SK-N-SH (cell line): ENCODE measurements at regions not wholly inside any gene's neighbourhood (a gene's known extent, or its start where the extent isn't known, plus 50 kb on each side); places are given as distances from the start of the nearest gene placed in this dataset.

Experiments used
- CTCF ChIA-PET: fragments of 300-600, 350-600 bp; formaldehyde crosslinking; extraction: SDS; loops from one replicate; lab custom pipeline; 2021; lab: Yijun Ruan, JAX
- POLR2A ChIA-PET: fragments of 350-600 bp; sonication (Branson Sonifier 250); formaldehyde crosslinking; extraction: SDS; loops from one replicate; lab custom pipeline; 2020; ENCODE audit warnings: antibody characterized with exemption, inconsistent platforms; lab: Yijun Ruan, JAX
- DNase-seq: peaks from one replicate; pipeline ENCODE4 v3.0.0; 2012
- H2AFZ ChIP-seq: fragments of 200-600 bp; sonication (generic); 2 replicates; pipeline ENCODE4 v1.8.1; 2016; ENCODE audit warnings: antibody characterized with exemption, mild to moderate bottlenecking, low read depth
- H3F3A ChIP-seq: fragments of 200-600 bp; sonication (generic); replicated peaks from 2 replicates; pipeline ENCODE3; 2016; ENCODE audit warnings: antibody characterized with exemption, mild to moderate bottlenecking; ENCODE audit not compliant: insufficient read depth
- H3K27ac ChIP-seq, 2 experiments: fragments of 200-500 bp in 1 of 2; fragments of 200-600 bp in 1 of 2; sonication (Bioruptor generic) in 1 of 2; sonication (generic), shearing (Covaris generic) in 1 of 2; 2 replicates each; pipeline versions ENCODE4 v1.5.1 to v1.6.1; 2014 to 2016; ENCODE audit warnings: low read depth in 2 of 2, inconsistent platforms in 1 of 2, low read length in 1 of 2, mild to moderate bottlenecking in 1 of 2, mixed read lengths in 1 of 2
- H3K27me3 ChIP-seq: fragments of 200-600 bp; sonication (generic), shearing (Covaris generic); 2 replicates; pipeline ENCODE4 v1.6.1; 2016; ENCODE audit warnings: mixed run types; ENCODE audit not compliant: insufficient read depth
- H3K36me3 ChIP-seq, 2 experiments: fragments of 200-500 bp in 1 of 2; fragments of 200-600 bp in 1 of 2; sonication (Bioruptor generic) in 1 of 2; sonication (generic) in 1 of 2; replicated peaks in 1 of 2; 2 replicates each; pipeline versions ENCODE3 to v1.5.1; 2014 to 2016; ENCODE audit warnings: low read length in 1 of 2, mild to moderate bottlenecking in 1 of 2; ENCODE audit not compliant: insufficient read depth in 2 of 2, control insufficient read depth in 1 of 2
- H3K4me1 ChIP-seq, 2 experiments: fragments of 200-500 bp in 1 of 2; fragments of 200-600 bp in 1 of 2; sonication (Bioruptor generic) in 1 of 2; sonication (generic), shearing (Covaris generic) in 1 of 2; 2 replicates each; pipeline versions ENCODE4 v1.5.1 to v1.6.1; 2014 to 2016; ENCODE audit warnings: low read depth in 1 of 2, low read length in 1 of 2, mixed run types in 1 of 2; ENCODE audit not compliant: insufficient read depth in 2 of 2, control insufficient read depth in 1 of 2
- H3K4me2 ChIP-seq: fragments of 200-600 bp; sonication (generic), shearing (Covaris generic); 2 replicates; pipeline ENCODE4 v1.6.1; 2017; ENCODE audit warnings: mixed run types
- H3K4me3 ChIP-seq, 2 experiments: fragments of 200-500 bp in 1 of 2; fragments of 200-600 bp in 1 of 2; sonication (Bioruptor generic) in 1 of 2; sonication (generic), shearing (Covaris generic) in 1 of 2; 2 replicates each; pipeline versions ENCODE4 v1.5.1 to v1.8.1; 2014 to 2016; ENCODE audit warnings: low read depth in 2 of 2, inconsistent platforms in 1 of 2, low read length in 1 of 2, mild to moderate bottlenecking in 1 of 2, mixed read lengths in 1 of 2, moderate library complexity in 1 of 2
- H3K79me2 ChIP-seq: fragments of 200-600 bp; sonication (generic); 2 replicates; pipeline ENCODE4 v1.8.1; 2017; ENCODE audit warnings: mild to moderate bottlenecking; ENCODE audit not compliant: insufficient read depth
- H3K9ac ChIP-seq: fragments of 200-600 bp; sonication (generic); 2 replicates; pipeline ENCODE4 v1.6.1; 2017; ENCODE audit warnings: mixed run types
- H3K9me2 ChIP-seq: fragments of 200-600 bp; sonication (generic); 2 replicates; pipeline ENCODE4 v1.6.1; 2017; ENCODE audit warnings: mixed run types
- H3K9me3 ChIP-seq: fragments of 200-600 bp; sonication (generic); 2 replicates; pipeline ENCODE4 v1.6.1; 2017; ENCODE audit warnings: mixed run types, mild to moderate bottlenecking, moderate library complexity
- H4K20me1 ChIP-seq: fragments of 200-600 bp; sonication (generic); 2 replicates; pipeline ENCODE4 v1.6.1; 2017; ENCODE audit warnings: mild to moderate bottlenecking, mixed run types; ENCODE audit not compliant: insufficient read depth
- EP300 ChIP-seq, 2 experiments: IDR thresholded peaks; 2 replicates each; pipeline versions ENCODE4 v1.4.0 to v1.6.1; 2012; ENCODE audit warnings: borderline replicate concordance in 1 of 2, low read depth in 1 of 2, low read length in 1 of 2
- EZH2phosphoT487 ChIP-seq: fragments of 200-600 bp; sonication (generic); IDR thresholded peaks from 2 replicates; pipeline ENCODE4 v1.6.1; 2017; ENCODE audit warnings: low read depth, mixed run types, mild to moderate bottlenecking, antibody characterized with exemption, moderate library complexity, borderline replicate concordance
- FOSL2 ChIP-seq: IDR thresholded peaks from 2 replicates; pipeline ENCODE4 v1.4.0; 2012; ENCODE audit warnings: low read depth, mild to moderate bottlenecking, moderate library complexity, borderline replicate concordance
- FOXJ3 ChIP-seq: sonication (generic); formaldehyde crosslinking; IDR thresholded peaks from 2 replicates; pipeline ENCODE4 v1.5.1; 2020; ENCODE audit warnings: mild to moderate bottlenecking, missing genetic modification reagents
- FOXM1 ChIP-seq: IDR thresholded peaks from 2 replicates; pipeline ENCODE4 v1.4.0; 2012; ENCODE audit warnings: low read depth, mild to moderate bottlenecking
- GABPA ChIP-seq: IDR thresholded peaks from 2 replicates; pipeline ENCODE4 v1.4.0; 2012; ENCODE audit warnings: low read depth, mild to moderate bottlenecking
- JUND ChIP-seq: IDR thresholded peaks from 2 replicates; pipeline ENCODE4 v1.4.0; 2012
- MAX ChIP-seq: IDR thresholded peaks from 2 replicates; pipeline ENCODE4 v1.4.0; 2012; ENCODE audit warnings: low read depth
- MEF2A ChIP-seq: IDR thresholded peaks from 2 replicates; pipeline ENCODE4 v1.4.0; 2012; ENCODE audit warnings: low read depth, borderline replicate concordance
- MXI1 ChIP-seq: IDR thresholded peaks from 2 replicates; pipeline ENCODE4 v1.6.1; 2012; ENCODE audit warnings: mild to moderate bottlenecking, low read depth, low read length, improper control_type of control experiment
- NRF1 ChIP-seq: IDR thresholded peaks from 2 replicates; pipeline ENCODE4 v1.6.1; 2012; ENCODE audit warnings: low read depth, mild to moderate bottlenecking, low read length
- PBX3 ChIP-seq: IDR thresholded peaks from 2 replicates; pipeline ENCODE4; 2012
- POLR2AphosphoS5 ChIP-seq: IDR thresholded peaks from 2 replicates; pipeline ENCODE4 v1.6.1; 2012; ENCODE audit warnings: low read depth, low read length
- RAD21 ChIP-seq: IDR thresholded peaks from 2 replicates; pipeline ENCODE4 v1.6.1; 2012; ENCODE audit warnings: mild to moderate bottlenecking, low read length
- RCOR1 ChIP-seq: fragments of 150-350 bp; IDR thresholded peaks from 2 replicates; pipeline ENCODE4 v1.6.1; 2017; ENCODE audit warnings: antibody characterized with exemption, low read length
- REST ChIP-seq: IDR thresholded peaks from 2 replicates; pipeline ENCODE4 v1.6.1; 2012; ENCODE audit warnings: mild to moderate bottlenecking, low read depth, low read length, moderate library complexity
- SIN3A ChIP-seq: IDR thresholded peaks from 2 replicates; pipeline ENCODE4 v1.6.1; 2012; ENCODE audit warnings: low read depth, mild to moderate bottlenecking, low read length, moderate library complexity, borderline replicate concordance
- TEAD4 ChIP-seq: IDR thresholded peaks from 2 replicates; pipeline ENCODE4 v1.4.0; 2012; ENCODE audit warnings: mild to moderate bottlenecking, borderline replicate concordance; ENCODE audit not compliant: insufficient read depth
- YY1 ChIP-seq: IDR thresholded peaks from 2 replicates; pipeline ENCODE4 v1.4.0; 2012; ENCODE audit warnings: low read depth, mild to moderate bottlenecking
- WGBS: methylation state at CpG from one replicate; pipeline ENCODE4 v1.1.6; 2017; ENCODE audit warnings: low lambda C conversion rate; 5-methylcytosine and 5-hydroxymethylcytosine counted together

GRCh38 chr9:84412654-84413053 is 72.1 kb upstream of the SLC28A3 start:
- Histone ChIP-seq H3K4me1 (no peaks in the 10 kb centered on the region), H3K4me2 (no peak overlapping the region), H3K4me3 (no peak overlapping the region), H3K27me3 (no peaks in the 10 kb centered on the region), H3K79me2 (no peaks in the 10 kb centered on the region), H3K9me2 (no peaks in the 10 kb centered on the region), H3K27ac (no peak overlapping the region), H3F3A (no peaks in the 10 kb centered on the region), H3K9ac (no peak overlapping the region), H3K9me3 (no peaks in the 10 kb centered on the region), H3K36me3 (no peaks in the 10 kb centered on the region), H4K20me1 (no peaks in the 10 kb centered on the region), H2AFZ (no peak overlapping the region)
- DNase-seq: no peak
- CTCF ChIA-PET: interaction anchor here (0.6 to 1.6 kb wide), 3 partner anchors 9 to 1197 kb away, joined by 3 to 5 read pairs (median 3); no protein-coding TSS in a partner anchor
- POLR2A ChIA-PET: no interaction called here
- 11% methylated on average over 4 of the region's 4 CpGs for WGBS
- TF ChIP-seq MEF2A (no peak), MXI1 (no peak), FOSL2 (no peak), MAX (no peak), PBX3 (no peak), POLR2AphosphoS5 (no peak), EP300 (IDR thresholded peaks at IDR 0.05; ENCODE audit: borderline replicate concordance in 1 of 2, low read depth in 1 of 2, low read length in 1 of 2) (no peak), GABPA (no peak), RAD21 (no peak), EZH2phosphoT487 (no peak), NRF1 (no peak), FOXJ3 (CRISPR knock-in tag) (no peak), RCOR1 (no peak), YY1 (no peak), SIN3A (no peak), FOXM1 (no peak), TEAD4 (no peak), REST (no peak), JUND (no peak)
